ENCODE measurements at regions not wholly inside any gene's neighbourhood (a gene's known extent, or its start where the extent isn't known, plus 50 kb on each side); places are given as distances from the start of the nearest gene placed in this dataset.

GRCh38 chr13:37357548-37357947, 241.0 kb downstream of the POSTN start:
- Histone ChIP-seq H3K4me3 (ENCODE audit: low read length in 2 of 2) (no peak overlapping the region), H3K4me1 (ENCODE audit: control insufficient read depth in 1 of 2, insufficient read depth in 2 of 2, low read length in 2 of 2) (no peaks in the 10 kb centered on the region), H3K36me3 (ENCODE audit: control insufficient read depth in 1 of 2, insufficient read depth in 2 of 2, low read length in 1 of 2) (no peaks in the 10 kb centered on the region), H3K9me3 (ENCODE audit: control insufficient read depth, low read length) (no peaks in the 10 kb centered on the region), H3K27ac (ENCODE audit: low read depth in 1 of 2, low read length in 2 of 2) (no peak overlapping the region), H3K27me3 (ENCODE audit: control insufficient read depth in 1 of 2, insufficient read depth in 2 of 2, low read length in 1 of 2) (no peaks in the 10 kb centered on the region)
- intact Hi-C loops (cut with DNase I): no loop called here
- ATAC-seq (ENCODE audit: low FRiP score) (no peak), DNase-seq (no peak)
- WGBS, 2 donors: 100% methylated on average over 1 of the region's 1 CpG

DNA sequence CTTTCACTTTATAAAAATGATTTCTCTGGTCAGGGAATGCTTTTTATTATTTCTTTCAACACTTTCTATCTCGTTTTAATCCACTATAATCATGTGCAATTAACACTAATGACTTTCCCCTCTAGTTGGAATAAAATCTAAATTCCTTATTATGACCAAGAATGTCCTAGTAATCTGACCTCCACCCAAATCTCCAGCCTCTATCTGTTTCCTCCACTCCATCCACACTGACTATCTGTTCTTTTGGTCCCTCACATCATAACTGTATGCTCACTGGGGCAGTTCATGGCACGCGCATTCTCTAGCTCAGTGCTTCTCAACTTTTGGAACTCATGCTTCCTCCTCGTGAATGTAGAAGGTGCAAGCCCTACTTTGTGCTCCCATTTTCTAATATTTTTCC, 244.7 kb downstream of the POSTN start:
- no peak for ATAC-seq (ENCODE audit: low FRiP score)
- 93 to 95% methylated on average over 4 of the region's 4 CpGs for WGBS, 2 donors

GRCh38 chr13:37351211-37351610, 245.7 kb upstream of the CSNK1A1L start:
- DNase-seq: no peak
- no peak for ATAC-seq (ENCODE audit: low FRiP score)
- no peaks in the 10 kb centered on the region for H3K27me3 ChIP-seq (ENCODE audit: control insufficient read depth in 1 of 2, insufficient read depth in 2 of 2, low read length in 1 of 2)
- no peaks in the 10 kb centered on the region for H3K4me1 ChIP-seq (ENCODE audit: control insufficient read depth in 1 of 2, insufficient read depth in 2 of 2, low read length in 2 of 2)
- intact Hi-C loops (cut with DNase I): no loop called here
- no peaks in the 10 kb centered on the region for H3K36me3 ChIP-seq (ENCODE audit: control insufficient read depth in 1 of 2, insufficient read depth in 2 of 2, low read length in 1 of 2)
- no peak overlapping the region for H3K4me3 ChIP-seq (ENCODE audit: low read length in 2 of 2)
- no peaks in the 10 kb centered on the region for H3K9me3 ChIP-seq (ENCODE audit: control insufficient read depth, low read length)
- WGBS, 2 donors: 64 to 69% methylated on average over 2 of the region's 2 CpGs
- H3K27ac ChIP-seq (ENCODE audit: low read depth in 1 of 2, low read length in 2 of 2): no peak overlapping the region

More for the DNA sequence above, 244.7 kb downstream of the POSTN start:
- intact Hi-C loops (cut with DNase I): no loop called here
- no peaks in the 10 kb centered on the region for H3K27me3 ChIP-seq (ENCODE audit: control insufficient read depth in 1 of 2, insufficient read depth in 2 of 2, low read length in 1 of 2)
- H3K9me3 ChIP-seq (ENCODE audit: control insufficient read depth, low read length): no peaks in the 10 kb centered on the region
- no peak for DNase-seq
- no peaks in the 10 kb centered on the region for H3K36me3 ChIP-seq (ENCODE audit: control insufficient read depth in 1 of 2, insufficient read depth in 2 of 2, low read length in 1 of 2)
- H3K4me3 ChIP-seq (ENCODE audit: low read length in 2 of 2): no peak overlapping the region
- H3K27ac ChIP-seq (ENCODE audit: low read depth in 1 of 2, low read length in 2 of 2): no peak overlapping the region
- H3K4me1 ChIP-seq (ENCODE audit: control insufficient read depth in 1 of 2, insufficient read depth in 2 of 2, low read length in 2 of 2): no peaks in the 10 kb centered on the region

- Histone ChIP-seq H3K27me3 (ENCODE audit: control insufficient read depth in 1 of 2, insufficient read depth in 2 of 2, low read length in 1 of 2) (no peaks in the 10 kb centered on the region), H3K4me3 (ENCODE audit: low read length in 2 of 2) (no peak overlapping the region), H3K4me1 (ENCODE audit: control insufficient read depth in 1 of 2, insufficient read depth in 2 of 2, low read length in 2 of 2) (no peaks in the 10 kb centered on the region), H3K36me3 (ENCODE audit: control insufficient read depth in 1 of 2, insufficient read depth in 2 of 2, low read length in 1 of 2) (no peaks in the 10 kb centered on the region), H3K9me3 (ENCODE audit: control insufficient read depth, low read length) (no peaks in the 10 kb centered on the region), H3K27ac (ENCODE audit: low read depth in 1 of 2, low read length in 2 of 2) (no peak overlapping the region)
- ATAC-seq (ENCODE audit: low FRiP score) (no peak), DNase-seq (no peak)
- intact Hi-C loops (cut with DNase I): no loop called here
- 86 to 87% methylated on average over 4 of the region's 4 CpGs for WGBS, 2 donors
Measured at GRCh38 chr13:37349916-37350315, 244.5 kb upstream of the CSNK1A1L start.

GRCh38 chr13:37348916-37349643, 243.6 kb upstream of the CSNK1A1L start:
- no peak overlapping the region for H3K4me3 ChIP-seq (ENCODE audit: low read length in 2 of 2)
- intact Hi-C loops (cut with DNase I): no loop called here
- H3K27ac ChIP-seq (ENCODE audit: low read depth in 1 of 2, low read length in 2 of 2): no peak overlapping the region
- H3K4me1 ChIP-seq (ENCODE audit: control insufficient read depth in 1 of 2, insufficient read depth in 2 of 2, low read length in 2 of 2): no peaks in the 10 kb centered on the region
- H3K9me3 ChIP-seq (ENCODE audit: control insufficient read depth, low read length): no peaks in the 10 kb centered on the region
- 59 to 62% methylated on average over 3 of the region's 3 CpGs for WGBS, 2 donors
- H3K27me3 ChIP-seq (ENCODE audit: control insufficient read depth in 1 of 2, insufficient read depth in 2 of 2, low read length in 1 of 2): no peaks in the 10 kb centered on the region
- DNase-seq: no peak
- ATAC-seq (ENCODE audit: low FRiP score): no peak
- H3K36me3 ChIP-seq (ENCODE audit: control insufficient read depth in 1 of 2, insufficient read depth in 2 of 2, low read length in 1 of 2): no peaks in the 10 kb centered on the region

- Histone ChIP-seq H3K4me3 (ENCODE audit: low read length in 2 of 2) (no peak overlapping the region), H3K27ac (ENCODE audit: low read depth in 1 of 2, low read length in 2 of 2) (no peak overlapping the region), H3K9me3 (ENCODE audit: control insufficient read depth, low read length) (no peaks in the 10 kb centered on the region), H3K36me3 (ENCODE audit: control insufficient read depth in 1 of 2, insufficient read depth in 2 of 2, low read length in 1 of 2) (no peaks in the 10 kb centered on the region), H3K27me3 (ENCODE audit: control insufficient read depth in 1 of 2, insufficient read depth in 2 of 2, low read length in 1 of 2) (no peaks in the 10 kb centered on the region), H3K4me1 (ENCODE audit: control insufficient read depth in 1 of 2, insufficient read depth in 2 of 2, low read length in 2 of 2) (no peaks in the 10 kb centered on the region)
- WGBS, 2 donors: 9 to 21% methylated on average over 1 of the region's 1 CpG
- ATAC-seq (ENCODE audit: low FRiP score) (no peak), DNase-seq (no peak)
- intact Hi-C loops (cut with DNase I): no loop called here
Measured at GRCh38 chr13:37345869-37346268, 240.4 kb upstream of the CSNK1A1L start.

- 95% methylated on average over 5 of the region's 5 CpGs for WGBS, 2 donors
- Histone ChIP-seq H3K4me1 (ENCODE audit: control insufficient read depth in 1 of 2, insufficient read depth in 2 of 2, low read length in 2 of 2) (no peaks in the 10 kb centered on the region), H3K4me3 (ENCODE audit: low read length in 2 of 2) (no peak overlapping the region), H3K9me3 (ENCODE audit: control insufficient read depth, low read length) (no peaks in the 10 kb centered on the region), H3K27ac (ENCODE audit: low read depth in 1 of 2, low read length in 2 of 2) (no peak overlapping the region), H3K27me3 (ENCODE audit: control insufficient read depth in 1 of 2, insufficient read depth in 2 of 2, low read length in 1 of 2) (no peaks in the 10 kb centered on the region), H3K36me3 (ENCODE audit: control insufficient read depth in 1 of 2, insufficient read depth in 2 of 2, low read length in 1 of 2) (no peaks in the 10 kb centered on the region)
- DNase-seq: no peak
- no peak for ATAC-seq (ENCODE audit: low FRiP score)
- intact Hi-C loops (cut with DNase I): no loop called here
Measured at GRCh38 chr13:37345391-37345790, 239.9 kb upstream of the CSNK1A1L start.

DNA sequence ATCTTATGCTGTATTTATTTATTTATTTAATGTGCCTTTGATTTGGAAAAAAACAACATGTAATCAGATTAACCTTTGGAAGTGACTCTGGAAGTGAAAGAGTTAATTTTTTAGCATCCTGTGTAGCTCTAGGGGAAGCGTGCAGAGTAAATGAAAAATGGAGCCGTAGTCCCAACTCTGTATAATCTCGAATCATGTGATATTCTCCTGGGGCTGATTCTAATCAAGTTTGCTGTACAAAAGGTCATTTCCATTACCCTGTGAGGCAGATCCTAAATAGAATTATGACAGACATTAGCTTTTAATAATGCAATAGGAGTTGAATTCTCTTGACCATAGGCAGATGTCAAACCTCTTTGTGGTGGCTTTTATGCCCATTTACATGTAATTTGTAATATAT, 238.6 kb upstream of the CSNK1A1L start:
- H3K9me3 ChIP-seq (ENCODE audit: control insufficient read depth, low read length): no peaks in the 10 kb centered on the region
- ATAC-seq (ENCODE audit: low FRiP score): no peak

DNA sequence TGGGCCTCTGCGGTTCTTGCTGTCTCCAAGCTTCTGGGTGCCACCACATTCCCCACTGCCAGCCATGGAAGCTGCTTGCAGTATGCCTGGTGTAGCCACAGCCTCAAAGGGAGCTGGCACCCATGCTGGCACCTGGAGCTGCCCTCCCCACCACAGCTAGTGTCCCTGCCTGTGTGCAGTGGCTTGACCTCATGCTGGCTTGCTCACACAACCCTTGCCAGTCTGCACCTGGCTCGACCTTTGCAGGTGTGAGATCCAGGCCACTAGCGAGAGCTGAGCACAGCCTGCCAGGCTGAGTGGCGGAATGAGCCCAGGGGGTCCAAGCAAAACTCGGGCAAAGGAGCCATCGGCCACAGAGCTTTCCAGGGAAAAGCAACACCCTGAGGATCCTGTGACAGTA, 236.7 kb upstream of the CSNK1A1L start:
- Histone ChIP-seq H3K4me3 (ENCODE audit: low read length in 2 of 2) (no peak overlapping the region), H3K9me3 (ENCODE audit: control insufficient read depth, low read length) (no peaks in the 10 kb centered on the region), H3K36me3 (ENCODE audit: control insufficient read depth in 1 of 2, insufficient read depth in 2 of 2, low read length in 1 of 2) (no peaks in the 10 kb centered on the region), H3K27me3 (ENCODE audit: control insufficient read depth in 1 of 2, insufficient read depth in 2 of 2, low read length in 1 of 2) (no peaks in the 10 kb centered on the region), H3K27ac (ENCODE audit: low read depth in 1 of 2, low read length in 2 of 2) (no peak overlapping the region), H3K4me1 (ENCODE audit: control insufficient read depth in 1 of 2, insufficient read depth in 2 of 2, low read length in 2 of 2) (no peaks in the 10 kb centered on the region)
- 90 to 95% methylated on average over 6 of the region's 6 CpGs for WGBS, 2 donors
- ATAC-seq (ENCODE audit: low FRiP score) (no peak), DNase-seq (no peak)
- intact Hi-C loops (cut with DNase I): no loop called here

More for the DNA sequence above, 238.6 kb upstream of the CSNK1A1L start:
- WGBS, 2 donors: 20 to 21% methylated on average over 3 of the region's 3 CpGs
- Histone ChIP-seq H3K4me1 (ENCODE audit: control insufficient read depth in 1 of 2, insufficient read depth in 2 of 2, low read length in 2 of 2) (no peaks in the 10 kb centered on the region), H3K27me3 (ENCODE audit: control insufficient read depth in 1 of 2, insufficient read depth in 2 of 2, low read length in 1 of 2) (no peaks in the 10 kb centered on the region), H3K27ac (ENCODE audit: low read depth in 1 of 2, low read length in 2 of 2) (no peak overlapping the region), H3K36me3 (ENCODE audit: control insufficient read depth in 1 of 2, insufficient read depth in 2 of 2, low read length in 1 of 2) (no peaks in the 10 kb centered on the region), H3K4me3 (ENCODE audit: low read length in 2 of 2) (no peak overlapping the region)
- DNase-seq: no peak
- intact Hi-C loops (cut with DNase I): no loop called here

Data from aorta (tissue), 5 donors.